ENCODE measurements at regions not wholly inside any gene's neighbourhood (a gene's known extent, or its start where the extent isn't known, plus 50 kb on each side); places are given as distances from the start of the nearest gene placed in this dataset.

DNA sequence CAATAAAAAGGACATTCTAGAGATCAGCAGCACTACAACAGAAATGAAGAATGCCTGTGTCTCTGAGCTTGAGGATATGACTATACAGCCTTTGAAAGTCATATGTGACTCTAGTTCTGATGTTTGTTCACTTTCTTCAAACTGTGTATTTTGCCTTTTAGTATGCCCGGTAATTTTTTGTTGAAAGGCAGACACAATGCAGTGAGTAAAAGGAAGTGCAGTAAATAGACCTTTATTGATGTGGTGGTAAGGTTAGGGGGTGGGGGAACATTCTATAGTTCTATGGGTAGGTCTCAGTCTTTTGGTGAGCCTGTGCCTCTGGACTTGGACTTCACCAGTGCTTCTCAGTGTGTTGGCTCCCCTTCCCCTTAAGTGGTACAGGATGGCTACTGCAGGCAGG is 143.5 kb upstream of the CDC14C start:
- DNase-seq: no peak
- no peaks in the 10 kb centered on the region for H3K4me1 Mint-ChIP-seq (ENCODE audit: low read depth, unreplicated experiment)
- H3K27ac Mint-ChIP-seq (ENCODE audit: unreplicated experiment): no peak overlapping the region
- no peaks in the 10 kb centered on the region for H3K27me3 Mint-ChIP-seq (ENCODE audit: unreplicated experiment)
- TF ChIP-seq, protein P1, sequence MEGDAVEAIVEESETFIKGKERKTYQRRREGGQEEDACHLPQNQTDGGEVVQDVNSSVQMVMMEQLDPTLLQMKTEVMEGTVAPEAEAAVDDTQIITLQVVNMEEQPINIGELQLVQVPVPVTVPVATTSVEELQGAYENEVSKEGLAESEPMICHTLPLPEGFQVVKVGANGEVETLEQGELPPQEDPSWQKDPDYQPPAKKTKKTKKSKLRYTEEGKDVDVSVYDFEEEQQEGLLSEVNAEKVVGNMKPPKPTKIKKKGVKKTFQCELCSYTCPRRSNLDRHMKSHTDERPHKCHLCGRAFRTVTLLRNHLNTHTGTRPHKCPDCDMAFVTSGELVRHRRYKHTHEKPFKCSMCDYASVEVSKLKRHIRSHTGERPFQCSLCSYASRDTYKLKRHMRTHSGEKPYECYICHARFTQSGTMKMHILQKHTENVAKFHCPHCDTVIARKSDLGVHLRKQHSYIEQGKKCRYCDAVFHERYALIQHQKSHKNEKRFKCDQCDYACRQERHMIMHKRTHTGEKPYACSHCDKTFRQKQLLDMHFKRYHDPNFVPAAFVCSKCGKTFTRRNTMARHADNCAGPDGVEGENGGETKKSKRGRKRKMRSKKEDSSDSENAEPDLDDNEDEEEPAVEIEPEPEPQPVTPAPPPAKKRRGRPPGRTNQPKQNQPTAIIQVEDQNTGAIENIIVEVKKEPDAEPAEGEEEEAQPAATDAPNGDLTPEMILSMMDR (IDR thresholded peaks at IDR 0.05; ENCODE audit: partially characterized antibody, unreplicated experiment): no peak
- H3K4me3 Mint-ChIP-seq (ENCODE audit: unreplicated experiment): no peak overlapping the region
- no peaks in the 10 kb centered on the region for H3K9me3 Mint-ChIP-seq (ENCODE audit: unreplicated experiment)
- no peaks in the 10 kb centered on the region for H3K36me3 Mint-ChIP-seq (ENCODE audit: unreplicated experiment)

DNA sequence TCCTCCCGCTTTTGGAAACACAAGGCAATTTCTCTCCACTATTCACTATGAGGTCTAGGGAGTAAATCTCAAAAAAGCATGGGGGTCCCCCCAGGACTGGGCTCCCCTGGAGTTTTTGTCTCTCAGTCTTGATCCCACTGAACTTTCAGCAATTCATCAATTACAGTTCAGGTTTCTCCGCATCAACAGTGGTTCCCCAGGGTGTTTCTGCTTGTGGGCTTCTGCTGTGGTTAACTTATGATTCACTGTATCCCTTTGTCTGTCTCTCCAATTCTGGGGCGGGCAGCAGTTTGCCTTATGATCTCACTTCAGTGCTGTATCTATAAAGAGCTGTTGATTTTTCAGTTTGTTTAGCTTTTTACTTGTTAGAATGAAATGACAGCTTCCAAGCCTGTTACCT is 142.6 kb upstream of the CDC14C start:
- Mint-ChIP-seq H3K4me3 (ENCODE audit: unreplicated experiment) (no peak overlapping the region), H3K27ac (ENCODE audit: unreplicated experiment) (no peak overlapping the region), H3K27me3 (ENCODE audit: unreplicated experiment) (no peaks in the 10 kb centered on the region), H3K9me3 (ENCODE audit: unreplicated experiment) (no peaks in the 10 kb centered on the region), H3K4me1 (ENCODE audit: low read depth, unreplicated experiment) (no peaks in the 10 kb centered on the region), H3K36me3 (ENCODE audit: unreplicated experiment) (peaks cover 5% of the 10 kb centered on the region)
- DNase-seq: no peak
- TF ChIP-seq, protein P1 (IDR thresholded peaks at IDR 0.05; ENCODE audit: partially characterized antibody, unreplicated experiment): no peak

DNA sequence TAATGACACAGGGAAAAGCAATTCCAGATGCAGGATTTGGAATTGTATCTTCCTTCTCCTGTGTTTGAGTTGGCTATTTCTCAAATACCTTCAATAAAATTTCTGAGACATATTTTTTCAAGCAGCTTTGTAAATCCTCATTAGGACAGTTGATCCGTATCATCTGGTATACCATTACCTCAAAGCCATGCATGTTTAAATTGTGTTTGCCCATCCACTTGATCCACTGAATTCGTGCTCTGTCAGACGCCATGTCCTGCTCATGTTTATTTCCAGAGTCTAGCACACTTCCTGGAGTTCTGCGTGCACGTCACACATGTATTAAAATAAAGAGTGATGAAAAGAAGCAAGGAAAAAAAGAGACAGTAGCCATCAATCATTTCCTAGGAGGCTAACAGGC is 141.8 kb upstream of the CDC14C start:
- TF ChIP-seq, protein P1 (IDR thresholded peaks at IDR 0.05; ENCODE audit: partially characterized antibody, unreplicated experiment): no peak
- Mint-ChIP-seq H3K4me3 (ENCODE audit: unreplicated experiment) (no peak overlapping the region), H3K4me1 (ENCODE audit: low read depth, unreplicated experiment) (no peaks in the 10 kb centered on the region), H3K27ac (ENCODE audit: unreplicated experiment) (no peak overlapping the region), H3K27me3 (ENCODE audit: unreplicated experiment) (no peaks in the 10 kb centered on the region), H3K36me3 (ENCODE audit: unreplicated experiment) (peaks cover 7% of the 10 kb centered on the region), H3K9me3 (ENCODE audit: unreplicated experiment) (no peaks in the 10 kb centered on the region)
- no peak for DNase-seq

DNA sequence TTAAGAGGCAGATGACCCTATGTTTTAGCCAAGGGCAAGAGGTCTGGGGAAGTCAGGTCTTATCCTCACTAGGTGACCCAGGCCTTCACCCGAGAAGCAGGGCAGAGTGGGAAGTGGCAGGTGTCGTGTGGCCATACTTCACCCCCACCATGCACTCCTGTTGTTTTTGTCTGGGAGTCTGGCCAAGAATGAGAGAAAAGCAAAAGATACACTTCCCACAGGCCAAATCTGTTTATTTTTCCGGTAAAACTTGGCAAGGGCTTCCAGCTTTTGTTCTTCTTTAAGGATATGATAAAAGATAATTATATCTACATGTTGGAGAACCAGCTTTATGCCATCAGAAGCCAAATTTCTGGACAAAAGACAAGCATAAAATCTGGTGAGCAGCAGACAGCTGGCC is 137.4 kb upstream of the CDC14C start:
- no peak for DNase-seq
- Mint-ChIP-seq H3K36me3 (ENCODE audit: unreplicated experiment) (peaks cover 7% of the 10 kb centered on the region), H3K9me3 (ENCODE audit: unreplicated experiment) (no peaks in the 10 kb centered on the region), H3K27ac (ENCODE audit: unreplicated experiment) (no peak overlapping the region), H3K27me3 (ENCODE audit: unreplicated experiment) (no peaks in the 10 kb centered on the region), H3K4me3 (ENCODE audit: unreplicated experiment) (no peak overlapping the region), H3K4me1 (ENCODE audit: low read depth, unreplicated experiment) (no peaks in the 10 kb centered on the region)
- TF ChIP-seq, protein P1 (IDR thresholded peaks at IDR 0.05; ENCODE audit: partially characterized antibody, unreplicated experiment): no peak

DNA sequence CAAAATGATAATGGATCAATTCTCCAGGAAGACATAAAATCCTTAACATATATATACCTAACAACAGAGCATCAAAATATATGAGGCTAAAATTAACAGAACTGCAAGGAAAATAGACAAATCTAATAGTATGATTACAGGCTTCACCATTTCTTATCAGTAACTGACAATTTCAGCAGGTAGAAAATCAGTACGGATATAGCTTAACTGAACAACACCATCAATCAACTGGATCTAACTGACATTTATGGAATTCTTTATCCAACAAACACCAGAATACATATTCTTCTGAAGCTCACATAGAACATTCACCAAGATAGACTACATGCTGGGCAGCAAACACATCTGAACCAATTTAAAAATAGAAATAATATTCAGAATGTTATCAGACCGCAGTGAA is 121.1 kb upstream of the CDC14C start:
- H3K9me3 Mint-ChIP-seq (ENCODE audit: unreplicated experiment): peaks cover 2% of the 10 kb centered on the region
- H3K4me3 Mint-ChIP-seq (ENCODE audit: unreplicated experiment): no peak overlapping the region
- H3K4me1 Mint-ChIP-seq (ENCODE audit: low read depth, unreplicated experiment): no peaks in the 10 kb centered on the region
- H3K27me3 Mint-ChIP-seq (ENCODE audit: unreplicated experiment): peaks cover 2% of the 10 kb centered on the region
- DNase-seq: no peak
- no peak overlapping the region for H3K27ac Mint-ChIP-seq (ENCODE audit: unreplicated experiment)
- TF ChIP-seq, protein P1 (IDR thresholded peaks at IDR 0.05; ENCODE audit: partially characterized antibody, unreplicated experiment): no peak
- no peaks in the 10 kb centered on the region for H3K36me3 Mint-ChIP-seq (ENCODE audit: unreplicated experiment)

Measured in glutamatergic neuron (in vitro differentiated cells).